Gastrocnemius medialis (tissue), 4 donors: ENCODE measurements at regions not wholly inside any gene's neighbourhood (a gene's known extent, or its start where the extent isn't known, plus 50 kb on each side); places are given as distances from the start of the nearest gene placed in this dataset.

Experiments used
- POLR2A ChIP-seq, 2 donors: fragments of 450-650 bp; IDR thresholded peaks; one replicate each; pipeline ENCODE4 v1.6.1; 2017; ENCODE audit warnings: antibody characterized with exemption in 2 of 2, mild to moderate bottlenecking in 2 of 2, moderate library complexity in 2 of 2
- TF ChIP-seq, protein P1 (sequence below), 5 experiments: fragments of 450-650 bp in 3 of 5; fragments of 200-600 bp in 2 of 5; sonication (generic) in 2 of 5; IDR thresholded peaks in 4 of 5; conservative IDR thresholded peaks in 1 of 5; 1 replicate in 4 of 5; 2 replicates in 1 of 5; pipeline ENCODE4 v1.5.1; 2016 to 2019; ENCODE audit warnings: antibody characterized with exemption in 5 of 5, mild to moderate bottlenecking in 3 of 5, moderate library complexity in 3 of 5

DNA sequence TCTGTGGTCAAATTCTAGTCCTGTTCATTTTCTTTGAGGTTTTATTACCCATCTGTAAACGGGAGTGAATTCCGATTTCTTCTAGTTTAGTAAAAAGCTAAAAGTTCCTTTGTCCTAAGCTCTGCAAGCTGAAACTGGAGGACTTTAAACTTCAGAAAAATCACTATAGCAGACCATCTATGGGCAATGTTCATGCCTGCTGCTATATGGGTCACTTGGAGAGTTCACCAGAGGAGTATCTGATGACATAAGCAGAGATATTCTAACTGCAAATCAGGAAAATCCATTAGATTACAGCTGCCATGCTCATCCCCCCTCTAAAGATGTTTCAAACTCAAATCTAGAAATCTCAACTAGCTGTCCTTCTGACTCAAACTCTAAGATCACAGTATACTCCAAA lies 193.0 kb upstream of the RTL1 start:
- no peak for TF ChIP-seq POLR2A (IDR thresholded peaks at IDR 0.05)
- TF ChIP-seq, protein P1, sequence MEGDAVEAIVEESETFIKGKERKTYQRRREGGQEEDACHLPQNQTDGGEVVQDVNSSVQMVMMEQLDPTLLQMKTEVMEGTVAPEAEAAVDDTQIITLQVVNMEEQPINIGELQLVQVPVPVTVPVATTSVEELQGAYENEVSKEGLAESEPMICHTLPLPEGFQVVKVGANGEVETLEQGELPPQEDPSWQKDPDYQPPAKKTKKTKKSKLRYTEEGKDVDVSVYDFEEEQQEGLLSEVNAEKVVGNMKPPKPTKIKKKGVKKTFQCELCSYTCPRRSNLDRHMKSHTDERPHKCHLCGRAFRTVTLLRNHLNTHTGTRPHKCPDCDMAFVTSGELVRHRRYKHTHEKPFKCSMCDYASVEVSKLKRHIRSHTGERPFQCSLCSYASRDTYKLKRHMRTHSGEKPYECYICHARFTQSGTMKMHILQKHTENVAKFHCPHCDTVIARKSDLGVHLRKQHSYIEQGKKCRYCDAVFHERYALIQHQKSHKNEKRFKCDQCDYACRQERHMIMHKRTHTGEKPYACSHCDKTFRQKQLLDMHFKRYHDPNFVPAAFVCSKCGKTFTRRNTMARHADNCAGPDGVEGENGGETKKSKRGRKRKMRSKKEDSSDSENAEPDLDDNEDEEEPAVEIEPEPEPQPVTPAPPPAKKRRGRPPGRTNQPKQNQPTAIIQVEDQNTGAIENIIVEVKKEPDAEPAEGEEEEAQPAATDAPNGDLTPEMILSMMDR (IDR thresholded peaks at IDR 0.05 in 4 of 5, conservative IDR thresholded peaks at IDR 0.05 in 1 of 5): no peak
